Lower leg skin (tissue), 3 donors: ENCODE measurements at regions not wholly inside any gene's neighbourhood (a gene's known extent, or its start where the extent isn't known, plus 50 kb on each side); places are given as distances from the start of the nearest gene placed in this dataset.

Experiments used
- CTCF ChIP-seq, 3 donors: fragments of 450-650 bp; IDR thresholded peaks; one replicate each; pipeline ENCODE4 v1.5.1; 2016; ENCODE audit warnings: antibody characterized with exemption in 3 of 3, mild to moderate bottlenecking in 3 of 3, moderate library complexity in 2 of 3
- POLR2A ChIP-seq, 2 donors: fragments of 450-650 bp; IDR thresholded peaks; one replicate each; pipeline ENCODE4 v1.6.1; 2016 to 2017; ENCODE audit warnings: antibody characterized with exemption in 2 of 2, mild to moderate bottlenecking in 1 of 2, moderate library complexity in 1 of 2

- TF ChIP-seq CTCF (IDR thresholded peaks at IDR 0.05) (no peak), POLR2A (IDR thresholded peaks at IDR 0.05) (no peak)
Observed at GRCh38 chr10:62626079-62626478, 178.4 kb upstream of the ADO start.
